GM21360 (cell line): ENCODE measurements at regions not wholly inside any gene's neighbourhood (a gene's known extent, or its start where the extent isn't known, plus 50 kb on each side); places are given as distances from the start of the nearest gene placed in this dataset.
"Not testable (repeated sequence)": the region's sequence is repeated elsewhere in the genome, so short reads cannot be mapped to it uniquely, and the experiment has no call there.

Source experiments
- ATAC-seq: cut with Tn5 transposase; IDR thresholded peaks from one replicate; pipeline ENCODE4 v1.9.1; 2021; ENCODE audit warnings: mild to moderate bottlenecking, moderate library complexity; ENCODE audit not compliant: unreplicated experiment

- no peak for ATAC-seq
Observed at GRCh38 chr22:22123118-22123959, 121.2 kb upstream of the VPREB1 start.

- no peak for ATAC-seq
Observed at GRCh38 chr22:22122348-22123117, 122.1 kb upstream of the VPREB1 start.

- ATAC-seq, result no peak
Observed at GRCh38 chr22:22121445-22121844, 123.1 kb upstream of the VPREB1 start.

GRCh38 chr22:22120160-22120559 is 124.4 kb upstream of the VPREB1 start:
- ATAC-seq, result no peak

- ATAC-seq, result no peak
Observed at GRCh38 chr22:22118987-22119386, 125.6 kb upstream of the VPREB1 start.

- ATAC-seq, result not testable (repeated sequence)
Observed at GRCh38 chr22:22117864-22118544, 126.6 kb upstream of the VPREB1 start.

- ATAC-seq, result not testable (repeated sequence)
Observed at GRCh38 chr22:22116997-22117770, 127.4 kb upstream of the VPREB1 start.

- ATAC-seq, result no peak
Observed at GRCh38 chr22:22113701-22114100, 130.9 kb upstream of the VPREB1 start.

- ATAC-seq, result no peak
Observed at GRCh38 chr22:22112533-22113294, 130.1 kb upstream of the TOP3B start.

- ATAC-seq, result no peak
Observed at GRCh38 chr22:22111983-22112382, 129.4 kb upstream of the TOP3B start.

- ATAC-seq, result peak; percentile 50
Observed at GRCh38 chr22:22111267-22111751, 128.7 kb upstream of the TOP3B start.

GRCh38 chr22:22110548-22111266 is 128.1 kb upstream of the TOP3B start:
- ATAC-seq, result peak; percentile 88

- no peak for ATAC-seq
Observed at GRCh38 chr22:22109693-22110466, 127.3 kb upstream of the TOP3B start.

GRCh38 chr22:22106855-22107254 is 124.3 kb upstream of the TOP3B start:
- ATAC-seq, result no peak

- no peak for ATAC-seq
Observed at GRCh38 chr22:22105364-22105763, 122.8 kb upstream of the TOP3B start.

GRCh38 chr22:22103078-22103875 is 120.7 kb upstream of the TOP3B start:
- ATAC-seq, result no peak
